ENCODE measurements at regions not wholly inside any gene's neighbourhood (a gene's known extent, or its start where the extent isn't known, plus 50 kb on each side); places are given as distances from the start of the nearest gene placed in this dataset.

DNA sequence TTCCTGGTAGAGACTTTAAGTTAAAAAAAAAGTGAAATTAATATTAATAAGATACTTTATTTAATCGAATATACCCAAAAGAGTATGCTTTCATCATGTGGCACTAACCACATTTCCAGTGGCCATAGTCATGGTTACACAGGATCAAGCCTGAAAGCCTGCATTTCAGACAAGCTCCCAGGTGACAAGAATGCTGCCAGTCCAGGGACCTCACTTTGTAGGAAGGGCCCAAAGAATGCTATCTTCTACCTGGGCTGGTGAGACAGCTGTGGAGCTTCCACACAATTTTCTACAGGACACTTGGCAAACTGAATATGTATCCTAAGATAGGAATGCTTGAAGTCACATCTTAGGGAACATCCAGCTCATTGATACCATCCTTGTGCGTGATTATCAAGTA, 203.8 kb downstream of the AUH start:
- no peak for DNase-seq (ENCODE audit: low read depth in 2 of 2)

DNA sequence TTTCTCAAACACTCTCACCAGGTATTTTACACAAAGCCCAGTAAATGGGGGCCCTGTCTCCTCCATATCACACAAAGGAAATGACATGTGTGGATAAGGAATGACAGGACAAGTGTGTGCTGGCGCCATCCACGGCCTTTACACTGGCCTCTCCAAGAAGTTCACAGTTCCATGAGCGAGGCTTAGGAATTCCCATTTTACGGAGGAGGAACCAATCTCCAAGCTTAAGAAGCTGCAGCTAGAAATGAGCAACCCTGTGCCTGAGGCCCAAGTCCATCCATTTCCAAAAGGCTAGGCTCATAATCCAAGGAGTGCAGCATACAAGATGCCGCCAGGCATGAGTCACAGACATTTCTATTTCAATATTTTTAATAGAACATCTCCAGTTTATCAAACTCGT, 203.4 kb downstream of the AUH start:
- DNase-seq (ENCODE audit: low read depth in 2 of 2) = no peak

DNA sequence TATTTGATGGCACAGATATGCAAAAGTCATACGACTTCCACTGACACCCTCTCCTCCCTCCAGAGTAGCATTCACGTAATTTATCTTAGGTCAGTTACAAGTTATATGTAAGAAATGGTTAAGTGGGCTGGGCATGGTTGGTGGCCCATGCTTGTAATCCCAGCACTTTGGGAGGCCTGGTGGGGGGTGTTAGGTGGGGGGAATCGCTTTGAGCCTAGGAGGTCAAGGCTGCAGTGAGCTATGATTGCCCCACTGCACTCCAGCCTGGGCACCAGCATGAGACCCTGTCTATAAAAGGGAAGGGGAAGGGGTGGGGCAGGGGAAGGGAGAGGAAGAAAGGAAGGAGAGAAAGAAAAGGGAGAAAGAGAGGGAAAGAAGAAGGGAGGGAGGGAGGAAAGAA, 202.8 kb downstream of the AUH start:
- DNase-seq (ENCODE audit: low read depth in 2 of 2) = no peak

DNA sequence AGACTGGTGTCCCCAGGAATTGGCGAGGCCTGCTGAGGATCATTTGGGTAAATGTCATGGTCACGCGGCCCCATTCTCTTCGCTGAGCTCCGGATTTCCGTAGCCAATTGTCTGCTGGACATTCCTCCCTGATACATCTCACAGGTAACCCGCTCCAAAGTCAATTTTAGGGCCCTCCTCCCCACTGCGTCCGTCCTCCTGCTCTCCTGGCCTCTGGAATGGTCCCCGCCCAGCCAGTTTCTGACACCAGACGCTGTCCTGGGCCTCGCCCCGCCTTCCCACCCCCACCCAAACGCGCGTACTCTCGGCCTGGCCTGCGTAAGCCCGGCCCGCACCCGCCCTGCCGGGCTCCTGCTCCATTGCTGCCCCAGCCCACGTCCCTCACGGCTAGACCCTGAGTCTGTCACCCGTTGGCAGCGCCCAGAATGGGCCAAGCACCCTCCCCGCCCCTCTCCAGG, 202.0 kb downstream of the AUH start:
- no peak for DNase-seq (ENCODE audit: low read depth in 2 of 2)

DNA sequence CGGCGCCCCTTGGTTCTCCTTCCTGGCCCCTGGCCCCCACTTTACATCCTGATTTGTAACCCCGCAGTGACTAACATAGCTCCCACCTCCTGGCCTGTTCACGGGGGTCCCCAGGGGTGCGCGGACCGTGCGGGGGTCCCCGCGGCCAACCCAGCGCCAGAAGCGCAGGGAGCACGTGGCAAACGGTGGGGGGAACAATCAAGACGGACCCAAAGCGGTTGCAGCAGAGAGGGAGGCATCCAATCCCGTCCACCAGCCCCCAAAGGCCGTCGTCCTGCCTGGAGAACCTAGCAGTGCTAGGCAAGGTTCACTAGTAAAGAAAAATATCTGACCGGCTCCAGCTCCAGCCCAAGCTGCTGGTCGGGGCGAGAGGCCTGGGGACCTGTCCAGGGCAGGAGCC, 201.5 kb downstream of the AUH start:
- DNase-seq (ENCODE audit: low read depth in 2 of 2) = no peak

DNA sequence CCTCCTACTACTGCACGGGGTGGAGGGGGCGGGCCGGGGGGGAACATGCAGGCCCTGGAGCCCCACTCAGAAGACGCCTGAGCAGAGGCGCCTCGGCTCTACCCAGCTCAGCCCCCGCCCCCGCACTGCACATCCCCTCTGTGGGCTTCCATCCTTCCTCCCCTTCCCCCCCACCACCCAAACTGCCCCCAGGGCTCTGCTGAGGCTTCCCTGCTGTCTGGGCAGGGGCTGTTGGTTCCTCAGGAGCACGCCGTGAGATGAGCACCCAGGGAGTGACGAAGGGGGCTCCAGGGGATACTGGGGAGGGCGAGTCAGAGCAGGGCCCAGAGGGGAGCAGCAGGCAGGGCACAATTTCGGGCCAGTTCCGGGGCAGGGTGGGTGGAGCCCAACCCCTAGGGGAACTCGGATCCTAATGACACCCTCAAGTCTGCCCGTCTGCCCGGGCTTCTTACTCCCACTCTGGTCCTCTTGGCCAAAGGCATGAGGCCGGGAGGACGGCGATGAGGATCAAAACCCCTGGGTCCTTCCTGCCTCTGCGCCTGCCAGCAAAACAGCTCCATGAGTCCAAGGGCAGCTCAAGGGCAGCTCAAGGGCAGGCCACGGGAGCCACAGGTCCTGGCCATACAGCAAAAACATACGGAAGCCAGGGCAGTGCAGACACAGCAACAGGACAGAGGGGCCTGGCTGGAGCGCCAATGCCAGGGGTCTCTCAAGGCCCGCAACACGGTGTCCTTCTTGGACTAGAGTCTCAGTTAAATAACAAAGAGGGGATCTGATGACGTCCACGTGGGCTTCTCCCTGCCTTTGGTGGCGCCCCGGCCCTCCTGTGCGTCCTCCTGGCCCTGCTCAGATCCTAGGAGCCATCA, 200.9 kb downstream of the AUH start:
- DNase-seq (ENCODE audit: low read depth in 2 of 2) = no peak

DNA sequence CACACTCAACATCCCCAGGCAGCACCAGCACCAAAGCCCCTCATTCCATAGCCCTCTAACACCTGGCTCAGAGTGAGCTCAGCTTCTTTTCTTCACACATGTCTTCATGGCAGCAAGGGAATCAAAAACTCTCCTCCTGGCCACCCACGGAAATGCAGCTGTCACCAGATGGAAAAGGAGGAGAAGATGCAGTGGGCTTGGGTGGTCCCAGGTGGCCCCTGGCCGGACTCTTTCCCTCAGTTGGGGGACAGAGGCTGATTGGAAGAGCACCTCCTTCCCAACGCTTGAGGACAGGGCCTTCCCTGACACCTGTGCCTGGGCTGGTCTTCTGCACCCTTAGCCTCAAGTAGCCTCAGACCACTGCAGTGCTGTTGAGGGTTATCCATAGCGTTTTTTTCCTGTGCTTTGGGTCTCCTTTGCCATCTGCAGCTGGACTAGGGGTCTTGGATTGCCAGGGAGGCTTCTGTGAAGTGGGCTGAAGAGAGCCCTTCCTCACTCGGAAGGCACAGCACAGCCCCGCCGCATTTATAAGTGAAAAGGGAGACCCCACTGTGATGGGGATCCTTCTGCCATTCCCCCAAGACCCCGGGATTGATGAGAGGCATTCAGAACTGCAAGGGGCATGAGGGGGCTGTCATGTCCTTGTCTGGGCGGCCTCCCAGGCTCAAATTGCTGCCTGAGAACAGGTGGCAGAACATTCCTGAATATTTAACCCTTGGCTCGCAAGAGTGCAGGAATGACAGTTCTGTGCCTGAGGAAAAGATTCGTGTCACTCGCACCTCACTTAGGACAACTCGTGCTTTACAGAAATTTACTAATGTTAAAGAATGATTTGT, 200.0 kb downstream of the AUH start:
- DNase-seq (ENCODE audit: low read depth in 2 of 2) = no peak

DNA sequence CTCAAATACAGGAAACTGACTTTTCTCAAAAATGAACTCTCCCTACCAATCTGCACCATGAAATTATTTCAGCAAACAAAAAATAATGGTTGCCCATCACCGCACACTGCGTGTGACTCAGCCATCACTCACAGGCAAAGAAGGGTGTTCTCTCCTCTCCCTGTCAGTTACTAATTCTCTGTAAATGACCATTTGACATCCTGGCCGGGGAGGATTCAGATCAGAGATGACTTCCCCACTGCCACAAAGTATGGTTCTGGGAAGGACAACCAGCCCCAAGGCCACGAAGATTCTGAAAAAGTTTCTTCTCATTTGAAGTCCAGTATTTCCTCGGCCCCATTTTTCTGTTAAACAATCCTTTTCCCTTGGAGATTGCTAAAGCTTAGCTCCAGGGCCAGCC, 199.4 kb downstream of the AUH start:
- no peak for DNase-seq (ENCODE audit: low read depth in 2 of 2)

DNA sequence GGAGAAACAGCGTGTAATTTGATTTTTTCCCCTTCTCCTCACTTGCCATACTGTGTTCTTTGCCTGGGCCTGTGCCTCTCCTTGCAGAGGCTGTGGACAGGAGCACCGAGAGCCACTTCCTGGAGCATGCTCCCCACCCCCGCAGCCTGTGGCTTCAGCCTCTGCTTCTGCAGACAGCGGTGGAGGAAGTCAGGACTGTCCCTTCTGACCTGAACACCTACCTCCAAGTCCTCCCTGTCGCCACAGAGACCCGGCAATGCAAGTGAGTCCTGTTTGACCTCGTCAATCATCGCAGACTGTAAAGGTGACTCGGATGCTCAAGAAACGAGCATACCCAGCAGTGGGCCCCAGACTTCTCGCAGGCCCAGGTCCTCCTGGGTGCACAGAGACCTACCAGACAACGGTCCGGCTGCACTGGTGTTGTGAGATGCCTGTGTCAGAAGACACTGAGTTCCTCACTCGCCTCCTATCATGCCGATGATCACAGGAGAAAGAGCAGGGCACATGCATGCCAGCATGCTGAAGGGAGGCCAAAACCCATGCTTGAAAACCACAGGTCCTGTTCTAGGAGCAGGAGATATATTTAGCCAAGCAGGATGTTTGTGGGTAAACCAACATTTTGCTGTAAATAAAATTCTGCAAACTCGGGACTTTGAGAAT, 198.8 kb downstream of the AUH start:
- DNase-seq (ENCODE audit: low read depth in 2 of 2) = peak in 1 of 2 experiments; percentile 56

DNA sequence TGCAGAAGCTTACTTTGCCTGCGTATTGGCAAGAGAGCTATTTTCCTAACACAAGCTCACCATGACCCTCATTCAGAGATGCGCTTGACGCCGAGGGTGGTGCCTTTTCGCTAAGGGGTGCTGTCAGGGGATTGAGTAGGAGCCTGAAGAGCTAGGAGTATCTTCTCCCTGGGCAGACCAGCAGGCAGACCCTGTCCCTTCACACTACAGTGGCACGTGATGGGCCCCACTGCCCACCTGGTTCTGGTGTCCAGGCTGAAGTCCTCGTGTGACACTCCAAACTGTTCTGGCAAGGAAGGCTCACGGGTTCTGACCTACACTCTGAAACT, 198.3 kb downstream of the AUH start:
- DNase-seq (ENCODE audit: low read depth in 2 of 2) = no peak

DNA sequence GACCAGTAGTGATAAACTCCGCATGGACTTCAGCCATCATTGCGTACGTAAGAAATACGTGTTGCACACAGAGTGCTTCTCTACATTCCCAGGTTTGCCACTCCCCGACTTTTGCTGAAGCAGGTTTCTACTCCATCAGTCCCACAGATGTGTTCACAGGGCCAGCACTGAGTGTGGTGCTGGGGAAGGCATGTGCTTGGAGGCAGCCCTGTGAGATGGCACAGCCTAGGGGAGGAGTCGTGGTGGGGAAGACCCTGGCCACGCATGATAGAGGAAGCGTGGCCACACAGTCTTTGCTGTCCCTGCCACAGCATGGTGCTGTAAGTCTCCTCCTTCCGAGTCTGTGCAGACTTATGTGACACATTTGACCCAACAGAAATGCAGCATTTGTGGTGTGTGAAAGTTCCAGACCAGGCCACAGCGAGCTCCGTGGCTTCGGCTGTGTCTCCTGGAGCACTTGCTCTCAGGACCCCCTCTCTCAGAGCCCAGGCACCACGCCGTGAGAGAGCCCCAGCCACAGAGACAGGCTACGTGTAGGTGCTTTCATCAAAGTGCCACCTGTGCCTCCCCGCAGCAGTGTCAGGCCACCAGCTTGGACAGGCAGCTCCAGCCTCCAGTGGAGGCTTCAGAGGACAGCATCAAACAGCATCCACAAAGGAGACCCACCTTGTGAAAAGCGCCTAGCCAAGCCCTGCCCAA, 197.8 kb downstream of the AUH start:
- DNase-seq (ENCODE audit: low read depth in 2 of 2) = no peak
